ENCODE measurements at regions not wholly inside any gene's neighbourhood (a gene's known extent, or its start where the extent isn't known, plus 50 kb on each side); places are given as distances from the start of the nearest gene placed in this dataset.
A peak's percentile ranks its signal among the peaks of the same experiment; 100 is the strongest.

GRCh38 chr9:36765468-36766341, 193.0 kb downstream of the MELK start:
- H3K4me1 ChIP-seq (ENCODE audit: insufficient read depth, low read length), result peaks cover 19% of the 10 kb centered on the region
- ChIA-PET POLR2A (interaction anchor here (1.0 to 1.1 kb wide), 3 partner anchors 101 to 364 kb away, joined by 4 read pairs; no protein-coding TSS in a partner anchor), CTCF (ENCODE audit: low intra/inter-chr PET ratio, low total read pairs) (no interaction called here)
- H3K36me3 ChIP-seq (replicated peaks in 1 of 2; ENCODE audit: control insufficient read depth in 1 of 2, insufficient read depth in 2 of 2, low read length in 2 of 2), result no peaks in the 10 kb centered on the region
- peaks cover 0 to 36% of the 10 kb centered on the region in 2 experiments; a peak in 3 of 5 replicates for H3K27me3 ChIP-seq (ENCODE audit: control insufficient read depth in 1 of 2, insufficient read depth in 2 of 2, low read length in 2 of 2)
- H3K27ac ChIP-seq (ENCODE audit: extremely low read length, insufficient read depth, low read length), result no peak overlapping the region
- H4K20me1 ChIP-seq (ENCODE audit: insufficient read depth, low read length), result no peaks in the 10 kb centered on the region
- intact Hi-C loops (cut with micrococcal nuclease; ENCODE audit: unreplicated experiment) (loop anchor here (2.0 kb wide), 1 partner anchor 15 kb away; no protein-coding TSS in a partner anchor), in situ Hi-C loops (cut with HindIII; ENCODE audit: extremely low pct_ligation_motif_present, low pct_unique_long_range_greater_than_20kb) (no loop called here)
- H2AFZ ChIP-seq (ENCODE audit: low read length), result no peak overlapping the region
- H3K9me3 ChIP-seq (ENCODE audit: low read length), result no peaks in the 10 kb centered on the region
- H3K79me2 ChIP-seq (ENCODE audit: insufficient read depth, low read length), result no peaks in the 10 kb centered on the region
- peak overlapping the region; percentile 79 for H3K4me2 ChIP-seq (ENCODE audit: low read depth, low read length)
- DNase-seq (ENCODE audit: low spot score), result peak; percentile 82
- peak overlapping the region; percentile 22 to 63 (median 37); a peak in 5 of 6 replicates for H3K4me3 ChIP-seq (replicated peaks in 1 of 3; ENCODE audit: insufficient read depth in 1 of 3, low read depth in 2 of 3, low read length in 3 of 3)
- no peak overlapping the region for H3K9ac ChIP-seq (ENCODE audit: insufficient read depth, low read depth, low read length)
- peak; percentile 93 for ATAC-seq
- FAIRE-seq, result peak; percentile 74
- WGBS (ENCODE audit: low lambda C conversion rate), result 2% methylated on average over 13 of the region's 37 CpGs
- no TSS peak for BruUV-seq (replicated peaks)
- TF ChIP-seq SMAD9 (CRISPR knock-in tag; IDR thresholded peaks at IDR 0.05) (peak; percentile 49; the same call in 1 of the 2 replicates), ZSCAN22 (CRISPR knock-in tag; IDR thresholded peaks at IDR 0.05) (no peak), BHLHE40 (IDR thresholded peaks at IDR 0.05; ENCODE audit: low read length) (no peak), ZNF780A (CRISPR knock-in tag; IDR thresholded peaks at IDR 0.05) (0 out of 2 replicates have a peak, but pooled peaks have one; percentile 29), PHB2 (IDR thresholded peaks at IDR 0.05; ENCODE audit: partially characterized antibody) (no peak), ZSCAN31 (CRISPR knock-in tag; IDR thresholded peaks at IDR 0.05; ENCODE audit: low read depth) (peak; percentile 23; the same call in 1 of the 2 replicates), ZNF446 (CRISPR knock-in tag; IDR thresholded peaks at IDR 0.05) (no peak), DRAP1 (CRISPR knock-in tag; IDR thresholded peaks at IDR 0.05) (peak; percentile 89), GPBP1L1 (CRISPR knock-in tag; IDR thresholded peaks at IDR 0.05) (no peak), RFX5 (IDR thresholded peaks at IDR 0.05; ENCODE audit: low read depth, low read length) (no peak), MYNN (CRISPR knock-in tag; IDR thresholded peaks at IDR 0.05; ENCODE audit: low read depth) (no peak), HMG20B (CRISPR knock-in tag; conservative IDR thresholded peaks at IDR 0.05) (peak; percentile 88), ZFX (CRISPR knock-in tag; IDR thresholded peaks at IDR 0.05; ENCODE audit: low read depth) (peak; percentile 41), LBX2 (CRISPR knock-in tag; IDR thresholded peaks at IDR 0.05; ENCODE audit: borderline replicate concordance) (no peak), ZNF781 (CRISPR knock-in tag; IDR thresholded peaks at IDR 0.05; ENCODE audit: borderline replicate concordance, not compliant biosample characterization) (no peak), ELK4 (CRISPR knock-in tag; IDR thresholded peaks at IDR 0.05; ENCODE audit: borderline replicate concordance) (no peak), ZNF546 (CRISPR knock-in tag; conservative IDR thresholded peaks at IDR 0.05) (0 out of 2 replicates have a peak, but pooled peaks have one; percentile 39), ZNF644 (CRISPR knock-in tag; IDR thresholded peaks at IDR 0.05; ENCODE audit: low read depth) (0 out of 2 replicates have a peak, but pooled peaks have one; percentile 38), ZNF3 (CRISPR knock-in tag; IDR thresholded peaks at IDR 0.05) (peak; percentile 63; the same call in 1 of the 2 replicates), FOXC1 (CRISPR knock-in tag; IDR thresholded peaks at IDR 0.05; ENCODE audit: borderline replicate concordance) (no peak), ZSCAN21 (CRISPR knock-in tag; IDR thresholded peaks at IDR 0.05; ENCODE audit: borderline replicate concordance) (no peak), MTA1 (CRISPR knock-in tag; IDR thresholded peaks at IDR 0.05; ENCODE audit: borderline replicate concordance) (0 out of 2 replicates have a peak, but pooled peaks have one; percentile 30)
